ENCODE measurements at regions not wholly inside any gene's neighbourhood (a gene's known extent, or its start where the extent isn't known, plus 50 kb on each side); places are given as distances from the start of the nearest gene placed in this dataset.

- DNase-seq = no peak
Measured at GRCh38 chr16:51408357-51408756, 257.3 kb upstream of the SALL1 start.

- DNase-seq = no peak
Measured at GRCh38 chr16:51407921-51408320, 256.9 kb upstream of the SALL1 start.

- no peak for DNase-seq
Measured at GRCh38 chr16:51407199-51407598, 256.1 kb upstream of the SALL1 start.

GRCh38 chr16:51405361-51405760 is 254.3 kb upstream of the SALL1 start:
- no peak for DNase-seq

GRCh38 chr16:51404386-51404785 is 253.3 kb upstream of the SALL1 start:
- no peak for DNase-seq

- no peak for DNase-seq
Measured at GRCh38 chr16:51402785-51403184, 251.7 kb upstream of the SALL1 start.

DNA sequence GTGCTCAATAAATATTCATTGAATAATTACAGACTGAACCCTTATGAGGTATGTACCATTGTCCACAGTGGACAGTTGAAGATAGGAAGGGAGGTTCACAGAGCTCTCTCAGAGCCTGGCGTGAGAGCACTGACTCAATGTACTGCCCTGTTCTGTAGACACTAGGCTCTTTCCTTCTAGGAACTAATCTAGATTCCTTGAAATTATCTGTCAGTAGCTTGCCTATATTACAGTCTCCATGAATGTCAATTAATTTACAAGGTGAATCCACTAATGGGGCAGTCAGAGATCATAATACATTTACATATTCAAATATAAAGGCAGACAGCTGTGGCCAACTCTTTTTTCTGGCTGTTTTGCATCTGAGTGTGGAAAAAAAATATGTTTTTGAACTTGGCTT is 251.2 kb upstream of the SALL1 start:
- no peak for DNase-seq

DNA sequence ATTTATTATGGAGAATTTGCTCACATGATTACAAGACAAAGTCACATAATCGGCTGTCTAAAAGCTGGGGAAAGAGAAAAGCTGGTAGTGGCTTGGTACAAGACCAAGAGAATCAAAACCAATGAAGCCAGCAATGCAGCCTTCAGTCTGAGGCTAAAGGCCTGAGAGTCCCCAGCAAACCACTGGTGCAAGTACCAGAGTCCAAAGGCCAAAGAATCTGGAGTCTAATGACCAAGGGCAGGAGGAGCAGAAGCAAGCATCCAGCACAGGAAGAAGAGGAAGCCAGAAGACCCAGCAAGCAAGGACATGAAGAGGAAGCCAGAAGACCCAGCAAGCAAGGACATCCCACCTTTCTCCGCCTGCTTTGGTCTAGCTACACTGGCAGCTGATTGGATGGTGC is 250.6 kb upstream of the SALL1 start:
- DNase-seq = no peak

- no peak for DNase-seq
Measured at GRCh38 chr16:51399908-51400670, 249.0 kb upstream of the SALL1 start.

DNA sequence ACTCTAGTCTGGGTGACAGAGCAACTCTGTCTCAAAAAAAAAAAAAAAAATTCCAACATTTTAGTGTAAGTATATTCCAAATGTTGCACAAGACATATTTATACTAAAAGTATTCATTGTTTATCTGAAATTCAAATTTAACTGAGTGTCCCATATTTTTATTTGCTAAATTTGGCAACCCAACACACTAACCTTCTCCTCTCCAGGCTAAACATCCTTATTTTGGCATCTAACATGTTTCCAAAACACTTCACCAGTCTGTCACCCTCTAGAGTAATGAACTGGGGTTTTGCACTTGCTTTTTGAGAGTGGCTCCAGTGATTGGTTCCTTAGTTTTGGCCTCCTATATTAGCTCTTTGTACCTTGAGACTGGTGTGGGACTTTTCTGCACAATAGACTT is 243.4 kb upstream of the SALL1 start:
- DNase-seq = no peak

GRCh38 chr16:51393381-51394005 is 242.4 kb upstream of the SALL1 start:
- no peak for DNase-seq

- no peak for DNase-seq
Measured at GRCh38 chr16:51392521-51393187, 241.6 kb upstream of the SALL1 start.

DNA sequence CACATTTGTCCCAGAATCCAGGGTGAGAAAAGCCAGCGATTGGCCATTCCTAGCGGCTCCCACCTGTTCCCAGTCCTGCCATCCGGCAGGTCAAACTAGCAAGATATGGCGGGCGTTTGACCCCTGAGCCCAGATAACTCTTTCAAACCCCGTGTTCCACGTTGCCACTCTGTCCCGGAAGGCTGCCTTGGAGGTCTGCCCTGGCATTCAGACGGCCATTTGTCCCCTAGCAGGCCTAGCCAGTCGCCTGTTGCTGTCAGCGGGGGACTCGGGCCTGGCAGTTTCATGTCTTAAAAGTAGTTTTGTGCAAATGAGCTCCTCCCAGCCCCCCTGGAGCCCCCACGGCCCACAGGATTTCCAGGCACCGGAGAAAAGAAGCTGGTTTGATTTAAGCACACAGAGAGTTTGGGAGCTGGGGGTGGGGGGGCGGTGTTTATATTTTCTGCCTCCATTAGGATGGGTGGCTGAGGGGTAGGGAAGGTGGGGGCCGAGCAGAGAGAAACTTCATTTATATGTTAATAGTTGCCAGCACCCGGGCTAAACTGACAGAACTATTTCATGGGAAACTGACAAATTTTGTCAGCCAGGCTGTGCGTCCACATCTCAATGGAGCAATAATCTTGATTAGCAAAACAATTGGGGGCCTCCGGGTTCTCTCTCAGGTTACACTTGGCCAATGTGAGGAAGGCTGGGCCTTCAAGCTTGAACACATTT is 240.9 kb upstream of the SALL1 start:
- DNase-seq = no peak

GRCh38 chr16:51390877-51391276 is 239.8 kb upstream of the SALL1 start:
- DNase-seq = no peak

DNA sequence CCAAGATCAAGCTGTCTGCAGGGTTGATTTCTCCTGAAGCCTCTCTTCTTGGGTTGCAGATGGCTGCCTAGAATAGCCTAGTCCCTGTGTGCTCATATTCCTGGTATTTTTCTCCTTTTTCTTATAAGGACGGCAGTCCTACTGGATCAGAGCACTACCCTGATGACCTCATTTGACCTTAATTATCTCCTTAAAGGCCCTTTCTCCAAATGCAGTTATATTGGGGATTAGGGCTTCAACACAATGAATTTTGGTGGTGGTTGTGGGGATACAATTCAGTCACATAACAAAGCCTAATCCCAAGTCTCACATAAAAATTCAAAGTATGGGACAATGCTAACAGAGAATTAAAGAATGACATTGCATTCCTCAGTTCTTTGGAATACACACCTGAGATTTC is 238.8 kb upstream of the SALL1 start:
- no peak for DNase-seq

GRCh38 chr16:51388516-51388951 is 237.5 kb upstream of the SALL1 start:
- DNase-seq = no peak

GRCh38 chr16:51383909-51384308 is 232.8 kb upstream of the SALL1 start:
- no peak for DNase-seq

DNA sequence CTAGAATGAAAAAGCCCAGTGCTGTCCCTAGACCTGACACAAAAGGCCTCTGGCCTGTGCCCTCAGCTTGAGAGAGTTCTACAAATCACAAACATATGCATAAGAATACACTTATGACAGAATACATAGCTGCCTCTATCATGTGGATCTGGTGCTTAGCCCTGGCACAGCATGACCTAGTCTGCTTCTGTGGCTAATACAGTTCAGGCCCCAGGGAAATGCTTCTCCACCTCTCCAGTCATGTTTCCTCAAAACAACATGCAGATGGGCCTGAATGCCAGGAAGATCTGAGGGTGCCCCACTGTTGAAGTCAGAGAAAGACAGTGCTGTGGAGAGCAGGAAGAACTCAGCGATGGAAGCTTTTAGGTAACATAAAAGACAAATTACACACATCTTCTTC is 231.9 kb upstream of the SALL1 start:
- no peak for DNase-seq

DNA sequence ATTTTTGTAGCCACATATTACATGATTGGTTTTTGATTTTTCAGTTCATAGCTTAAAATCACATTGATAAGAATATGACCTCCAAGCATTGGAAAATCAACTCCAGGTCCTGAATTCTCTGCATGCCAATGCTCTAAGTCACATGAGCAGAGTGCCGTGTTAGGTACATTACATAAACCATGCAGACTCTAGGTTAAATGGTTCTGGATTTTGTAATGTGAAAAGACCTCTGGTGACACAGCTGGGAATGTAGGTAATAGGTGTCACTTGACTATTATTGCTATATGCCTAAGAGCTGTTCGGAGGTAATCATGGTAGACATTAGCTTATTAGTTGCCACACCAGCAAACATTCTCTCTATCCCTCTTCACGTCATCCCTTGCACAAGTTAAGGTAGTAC is 231.1 kb upstream of the SALL1 start:
- DNase-seq = no peak

DNA sequence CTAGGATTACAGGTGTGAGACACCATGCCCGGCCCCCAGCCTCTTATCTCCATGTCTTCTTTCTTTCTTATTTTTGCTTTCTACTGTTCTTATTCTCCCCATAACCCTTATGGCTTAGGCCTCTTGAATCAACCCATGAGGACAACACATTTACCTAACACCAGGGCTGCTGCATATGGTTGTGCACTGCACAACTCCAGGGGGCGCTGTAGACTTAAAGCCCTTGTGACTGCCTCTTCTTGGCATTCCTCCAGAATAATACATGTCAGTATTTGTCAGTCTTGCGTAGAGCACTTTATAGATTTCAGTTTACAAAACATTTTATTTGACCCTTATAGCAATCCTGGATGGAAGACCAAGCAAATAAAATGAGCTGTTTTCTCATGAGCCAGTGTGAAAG is 225.0 kb upstream of the SALL1 start:
- no peak for DNase-seq

- DNase-seq = no peak
Measured at GRCh38 chr16:51374790-51375189, 223.7 kb upstream of the SALL1 start.

- DNase-seq = no peak
Measured at GRCh38 chr16:51374346-51374745, 223.3 kb upstream of the SALL1 start.

DNA sequence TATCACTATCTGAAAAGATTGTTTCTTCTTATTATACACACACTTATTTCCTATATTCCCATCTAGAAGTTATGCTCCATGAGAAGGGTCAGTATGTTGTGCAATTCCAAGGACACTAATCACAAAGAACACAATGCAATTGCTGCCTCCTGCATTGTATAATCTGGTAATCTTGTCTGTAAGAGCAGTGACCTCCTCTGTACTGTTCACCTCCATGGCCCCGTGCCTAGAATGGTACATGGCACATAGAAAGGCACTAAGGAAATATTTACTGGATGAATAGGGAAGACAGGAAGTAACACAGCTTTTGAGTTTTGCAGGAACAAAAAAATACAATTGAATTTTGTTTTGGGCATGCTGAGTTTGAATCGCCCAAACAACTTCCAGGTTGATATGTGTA is 214.6 kb upstream of the SALL1 start:
- DNase-seq = no peak
